NOMO-1 treated with DMSO at 0.1 percent for 48 hours (cell line): ENCODE measurements at regions not wholly inside any gene's neighbourhood (a gene's known extent, or its start where the extent isn't known, plus 50 kb on each side); places are given as distances from the start of the nearest gene placed in this dataset.

Source experiments
- DNase-seq: peaks from one replicate; lab custom pipeline; 2025; ENCODE audit not compliant: unreplicated experiment; lab: John Stamatoyannopoulos, UW

DNA sequence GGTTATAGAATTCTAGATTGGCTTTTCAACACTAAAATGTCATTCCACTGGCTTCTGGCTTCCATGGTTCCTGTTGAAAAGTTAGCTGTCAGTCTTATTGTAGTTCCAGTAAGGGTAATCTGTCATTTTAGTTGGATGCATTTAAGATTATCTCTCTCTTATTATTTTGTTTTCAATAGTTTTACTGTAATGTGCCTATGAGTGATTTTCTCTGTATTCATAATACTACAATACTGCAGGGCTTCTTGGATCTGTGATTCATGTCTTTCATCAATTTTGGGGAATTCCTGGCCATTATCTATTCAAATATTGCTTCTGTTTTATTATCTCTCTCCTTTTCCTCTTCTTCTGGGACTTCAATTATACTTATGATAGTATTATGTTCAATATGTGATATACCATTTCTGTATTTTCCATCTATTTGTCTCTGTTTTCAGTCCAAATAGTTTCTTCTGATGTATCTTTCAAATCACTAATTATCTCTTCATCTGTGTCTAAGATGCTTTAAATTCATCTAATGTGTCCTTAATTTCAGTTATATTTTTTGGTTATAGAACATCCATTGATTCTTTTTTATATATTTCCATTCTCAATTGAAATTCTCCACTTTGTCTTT lies 101.5 kb downstream of the KCTD15 start:
- no peak for DNase-seq

DNA sequence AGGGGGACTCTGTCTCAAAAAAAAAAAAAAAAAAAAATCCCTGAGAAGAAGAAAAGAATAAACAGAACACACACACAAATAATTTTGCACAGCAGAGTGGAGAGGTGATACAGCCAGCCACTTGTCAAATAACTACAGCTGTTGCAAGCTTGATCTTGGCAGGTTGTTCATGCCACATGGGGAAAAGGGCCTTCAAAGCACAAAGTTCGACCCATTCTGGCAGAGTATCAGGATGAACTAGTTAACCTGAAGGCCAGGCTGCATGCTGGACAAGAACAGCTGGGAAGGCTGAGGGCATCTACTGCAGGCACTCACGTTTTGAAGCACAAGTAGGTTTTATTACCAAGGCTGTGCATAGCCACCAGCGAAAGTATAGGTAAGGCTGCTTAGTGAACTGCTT lies 104.1 kb downstream of the KCTD15 start:
- DNase-seq, result no peak

DNA sequence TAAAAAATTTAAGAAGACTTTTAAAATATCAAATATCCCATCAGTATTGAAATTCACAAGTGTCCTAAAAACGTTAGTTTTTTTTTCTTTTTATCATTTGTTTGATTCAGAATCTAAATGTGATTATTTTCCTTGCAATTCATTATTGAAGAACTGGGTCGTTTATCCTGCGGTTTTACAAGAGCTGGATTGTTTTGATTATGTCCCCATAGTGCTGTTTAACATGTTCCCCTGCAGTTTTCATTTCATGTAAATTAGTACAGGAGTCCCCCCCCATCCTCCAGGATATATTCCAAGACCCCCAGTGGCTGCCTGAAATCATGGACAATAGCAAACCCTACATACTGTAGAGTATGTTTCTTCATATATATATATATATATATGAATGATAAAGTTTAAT lies 105.7 kb downstream of the KCTD15 start:
- DNase-seq, result no peak

DNA sequence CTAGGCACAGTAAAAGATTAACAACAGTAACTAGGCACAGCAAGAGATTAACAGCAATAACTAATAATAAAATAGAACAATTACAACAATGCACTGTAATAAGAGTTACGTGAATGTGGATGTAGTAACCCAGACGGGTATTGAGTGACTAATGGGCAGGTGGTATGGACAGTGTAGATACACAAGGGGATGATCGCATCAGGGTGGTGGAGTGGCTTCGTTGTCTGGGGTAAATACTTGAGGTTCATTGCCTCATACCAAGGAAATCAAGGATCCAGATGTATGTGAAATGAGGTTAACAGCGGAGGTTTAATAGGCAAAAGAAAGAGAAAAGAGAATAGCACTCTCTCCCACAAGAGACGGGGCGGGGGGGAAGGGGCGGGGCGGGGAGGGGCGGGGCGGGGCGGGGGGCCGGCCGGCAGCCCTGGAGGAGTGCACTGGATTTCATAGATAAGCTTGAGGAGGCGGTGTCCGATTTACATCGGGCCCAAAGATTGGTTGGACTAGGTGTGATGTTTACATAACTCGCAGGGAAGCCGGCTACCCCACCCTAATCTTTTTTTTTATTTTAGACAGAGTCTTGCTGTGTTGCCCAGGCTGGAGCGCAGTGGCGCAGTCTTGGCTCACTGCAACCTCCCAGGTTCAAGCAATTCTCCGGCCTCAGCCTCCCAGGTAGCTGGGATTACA lies 106.3 kb downstream of the KCTD15 start:
- DNase-seq, result no peak

DNA sequence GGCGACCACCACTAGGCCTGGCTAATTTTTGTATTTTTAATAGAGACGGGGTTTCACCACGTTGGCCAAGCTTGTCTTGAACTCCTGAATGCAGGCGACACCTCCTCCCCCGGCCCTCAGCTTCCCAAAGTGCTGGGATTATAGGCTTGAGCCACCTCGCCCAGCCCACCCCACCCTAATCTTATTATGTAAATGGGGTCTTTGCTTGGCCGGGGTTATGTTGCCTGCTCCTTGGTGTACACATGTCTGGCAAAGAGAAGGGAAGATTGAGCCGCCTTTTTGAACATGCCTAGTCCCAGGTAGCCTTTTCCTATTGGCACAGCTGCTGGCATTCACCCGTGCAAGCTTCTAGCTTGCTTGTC lies 106.8 kb downstream of the KCTD15 start:
- no peak for DNase-seq

DNA sequence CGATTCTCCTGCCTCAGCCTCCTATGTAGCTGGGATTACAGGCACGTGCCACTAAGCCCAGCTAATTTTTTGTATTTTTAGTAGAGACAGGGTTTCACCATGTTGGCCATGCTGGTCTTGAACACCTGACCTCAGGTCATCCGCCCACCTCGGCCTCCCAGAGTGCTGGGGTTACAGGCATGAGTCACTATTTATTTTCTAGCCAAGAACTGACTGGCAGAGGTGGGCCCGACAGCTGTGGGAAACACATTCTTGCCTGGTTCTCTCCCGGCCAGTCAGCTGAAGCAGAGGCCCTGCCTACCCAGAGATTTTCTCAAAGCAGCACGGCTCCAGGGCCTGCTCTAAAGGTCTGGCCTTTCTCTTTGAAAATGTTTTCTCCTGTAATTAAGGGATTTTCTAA lies 108.0 kb downstream of the KCTD15 start:
- no peak for DNase-seq

DNA sequence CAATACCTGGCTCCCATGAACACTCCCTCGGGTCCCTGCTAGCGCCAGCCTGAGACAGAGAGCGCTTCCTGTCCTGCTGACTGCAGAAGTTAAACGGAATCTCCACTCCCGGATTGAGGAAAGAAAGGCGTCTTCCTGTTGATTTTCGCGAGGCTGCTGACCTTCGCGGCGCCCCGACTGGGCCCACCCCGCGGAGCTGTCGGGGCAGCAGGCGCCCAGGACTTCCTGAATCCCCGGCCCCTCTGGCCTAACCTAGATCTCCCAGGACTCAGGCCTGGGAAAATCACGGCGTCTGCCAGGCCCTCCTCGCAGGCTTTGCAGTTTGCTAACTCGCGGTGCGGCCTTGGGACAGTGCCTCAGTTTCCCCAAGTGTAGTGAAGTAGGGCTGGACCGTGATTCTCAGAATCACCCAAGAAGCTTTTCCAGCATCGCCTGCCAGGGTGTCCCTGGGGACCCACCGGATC lies 108.8 kb downstream of the KCTD15 start:
- DNase-seq, result no peak

DNA sequence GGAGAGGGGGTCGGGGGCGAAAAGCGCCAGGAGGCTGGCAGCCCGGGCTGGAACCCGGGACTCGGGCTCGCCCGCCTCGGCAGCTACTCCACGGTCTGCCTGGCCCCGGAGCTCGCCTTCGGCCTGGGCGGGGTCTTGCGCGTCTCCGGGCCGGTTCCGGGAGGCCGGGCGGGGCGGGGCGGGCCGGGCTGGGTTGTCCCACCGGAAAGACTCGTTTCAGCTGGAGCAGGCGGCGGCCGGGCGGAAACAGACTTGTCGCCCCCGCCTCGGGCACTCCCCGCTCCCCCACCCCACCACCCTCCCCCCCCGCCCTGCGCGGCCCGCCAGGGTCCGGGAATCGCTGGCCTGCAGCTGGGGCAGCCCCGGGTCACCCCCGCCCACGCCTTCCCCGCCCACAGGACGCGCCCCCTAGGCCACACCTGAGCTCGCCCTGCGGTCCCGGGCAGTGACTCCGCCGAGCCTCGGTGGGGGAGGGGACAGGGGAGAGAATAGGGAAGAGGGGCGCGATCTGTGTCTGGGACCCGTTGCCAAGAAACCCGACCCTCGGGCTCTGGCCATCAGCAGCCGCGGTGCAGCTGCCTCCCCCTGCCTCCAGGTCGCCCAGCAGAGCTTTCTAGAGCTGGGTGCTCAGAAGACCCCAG lies 109.4 kb downstream of the KCTD15 start:
- DNase-seq, result no peak

DNA sequence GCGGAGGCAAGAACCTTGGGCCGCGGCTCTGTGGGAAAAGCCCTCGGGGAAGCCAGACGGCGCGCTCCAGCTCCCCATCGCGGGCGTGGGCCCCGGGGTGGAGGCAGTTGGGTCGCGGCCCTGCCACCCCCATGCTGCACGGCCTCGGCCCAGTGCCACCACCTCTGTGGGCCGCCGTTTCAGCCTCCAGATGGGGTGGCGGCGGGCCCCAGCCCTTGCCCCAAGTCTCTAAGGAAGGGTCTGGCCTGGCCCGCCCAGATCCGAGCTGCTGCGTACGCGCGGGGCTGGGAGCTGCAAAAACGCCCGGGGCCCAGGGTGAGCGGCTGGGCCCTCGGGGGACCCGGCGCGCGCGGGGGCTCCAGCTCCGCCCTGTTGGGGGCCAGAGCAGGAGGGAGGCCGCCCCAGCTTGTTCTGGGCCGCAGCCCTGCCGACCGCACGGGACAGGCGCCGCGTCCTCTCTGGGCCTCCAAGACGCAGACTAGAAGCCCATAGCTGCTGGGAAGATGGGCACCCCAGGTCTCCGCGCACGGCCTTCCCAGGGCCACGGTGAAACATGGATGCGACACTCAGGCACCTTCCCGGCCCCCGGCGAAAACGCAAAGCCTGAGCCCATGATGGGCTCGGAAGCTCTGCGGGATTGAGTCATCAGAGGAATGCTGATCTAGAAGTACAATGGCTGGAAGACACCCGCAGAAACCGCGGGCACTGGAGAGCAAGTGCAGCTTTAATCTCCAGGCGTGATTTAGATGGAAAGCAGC lies 110.1 kb downstream of the KCTD15 start:
- DNase-seq, result no peak

DNA sequence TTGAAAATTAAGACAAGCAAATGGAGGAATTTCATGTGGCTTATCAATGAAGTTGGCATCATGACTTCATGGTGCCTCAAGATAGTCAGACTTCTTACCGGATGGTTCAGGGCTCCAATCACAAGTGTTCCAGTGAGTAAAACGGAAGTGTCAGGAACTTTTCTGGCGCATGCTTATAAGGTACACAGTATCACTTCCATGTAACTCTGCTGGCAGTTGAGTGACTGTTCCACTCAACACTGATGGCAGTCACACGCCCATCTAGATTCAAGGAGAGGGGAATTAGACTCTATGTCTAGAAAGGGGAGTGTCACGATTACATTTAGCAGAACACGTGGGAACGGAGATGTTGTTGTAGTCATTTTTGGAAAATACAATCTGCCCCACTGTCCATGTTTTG lies 114.3 kb downstream of the KCTD15 start:
- no peak for DNase-seq

DNA sequence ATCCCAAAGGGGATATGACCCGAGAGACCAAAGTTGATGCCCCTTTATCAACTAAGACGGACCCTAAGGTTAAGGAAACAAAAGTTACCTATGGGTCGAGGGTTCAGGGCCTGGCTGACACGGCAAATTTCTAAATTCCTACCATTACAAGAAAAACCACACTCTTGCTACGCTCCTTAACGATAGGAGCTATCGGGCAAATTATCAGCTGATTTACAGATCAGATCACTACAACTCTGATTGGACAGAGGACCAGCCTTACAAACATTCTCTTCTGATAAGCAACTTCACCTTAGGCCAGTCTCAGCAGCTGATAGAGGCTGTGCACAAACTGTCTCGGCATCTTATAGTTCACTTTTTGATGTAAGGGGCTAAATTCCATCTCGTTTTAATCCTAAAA lies 117.9 kb downstream of the KCTD15 start:
- DNase-seq, result no peak

DNA sequence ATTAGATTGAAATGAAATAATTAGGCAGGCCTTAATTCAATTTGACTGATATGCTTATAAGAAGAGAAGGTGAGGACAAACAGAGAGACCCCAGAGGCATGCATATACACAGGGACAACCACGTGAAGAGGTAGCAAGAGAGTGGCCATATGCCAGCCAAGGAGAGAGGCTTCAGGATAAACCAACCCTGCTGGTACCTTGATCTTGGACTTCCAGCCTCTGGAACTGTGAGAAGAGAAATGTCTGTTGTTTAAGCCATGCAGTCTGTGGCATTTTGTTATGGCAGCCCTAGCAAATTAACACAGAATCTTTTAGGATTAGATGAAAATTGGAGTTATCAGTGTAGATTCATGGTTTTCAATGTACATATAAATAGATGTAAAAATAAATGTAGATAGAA lies 120.1 kb downstream of the KCTD15 start:
- DNase-seq, result no peak

DNA sequence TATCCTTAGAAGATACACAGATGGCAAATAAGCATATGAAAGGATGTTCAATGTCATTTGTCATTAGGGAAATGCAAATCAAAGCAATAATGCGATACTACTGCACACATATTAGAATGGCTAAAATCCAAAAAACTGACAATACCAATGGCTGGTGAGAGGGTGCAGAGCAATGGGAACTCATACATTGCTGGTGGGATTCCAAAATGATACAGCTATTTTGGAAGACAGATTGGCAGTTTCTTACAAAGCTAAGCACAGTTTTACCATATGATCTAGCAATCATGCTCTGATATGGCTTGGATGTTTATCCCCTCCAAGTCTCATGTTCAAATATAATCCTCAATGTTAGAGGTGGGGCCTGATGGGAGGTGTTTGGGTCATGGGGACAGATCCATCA lies 122.6 kb downstream of the KCTD15 start:
- no peak for DNase-seq

DNA sequence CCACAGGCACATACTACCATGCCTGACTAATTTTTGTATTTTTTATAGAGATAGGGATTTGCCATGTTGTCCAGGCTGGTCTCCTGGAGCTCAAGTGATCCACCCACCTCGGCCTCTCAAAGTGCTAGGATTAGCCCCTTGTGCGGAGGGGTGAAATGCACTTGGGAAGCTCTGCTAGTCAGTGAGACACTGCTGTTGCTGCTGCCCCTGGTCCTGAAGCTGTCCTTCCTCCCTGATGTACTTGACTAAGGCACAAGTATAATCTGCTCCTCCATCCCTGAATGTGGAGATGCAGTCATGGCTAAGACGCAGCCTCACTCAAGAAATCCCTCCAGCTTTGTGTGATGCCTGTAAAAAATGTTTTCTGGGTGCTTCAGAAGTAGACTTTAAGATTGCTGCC lies 124.5 kb downstream of the KCTD15 start:
- no peak for DNase-seq

DNA sequence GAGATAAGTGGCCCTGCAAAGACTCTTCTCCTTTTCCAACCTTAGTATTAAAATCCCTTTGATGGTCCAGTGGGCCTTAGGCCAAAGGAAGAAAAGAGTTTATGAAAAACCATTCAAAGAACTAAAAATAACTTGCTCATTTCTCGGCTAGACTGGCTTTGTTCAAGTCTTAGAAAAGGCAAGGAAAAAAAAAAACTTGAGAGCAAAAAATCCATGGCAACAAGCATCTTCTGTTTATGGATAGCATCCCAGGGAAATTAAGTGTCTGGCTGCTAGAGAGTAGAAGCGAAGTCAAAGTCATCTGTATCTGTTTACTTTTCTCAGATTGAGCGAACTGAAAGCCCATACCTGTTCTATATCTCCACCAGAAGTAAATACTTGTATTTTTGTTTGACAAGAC lies 129.6 kb downstream of the KCTD15 start:
- no peak for DNase-seq

DNA sequence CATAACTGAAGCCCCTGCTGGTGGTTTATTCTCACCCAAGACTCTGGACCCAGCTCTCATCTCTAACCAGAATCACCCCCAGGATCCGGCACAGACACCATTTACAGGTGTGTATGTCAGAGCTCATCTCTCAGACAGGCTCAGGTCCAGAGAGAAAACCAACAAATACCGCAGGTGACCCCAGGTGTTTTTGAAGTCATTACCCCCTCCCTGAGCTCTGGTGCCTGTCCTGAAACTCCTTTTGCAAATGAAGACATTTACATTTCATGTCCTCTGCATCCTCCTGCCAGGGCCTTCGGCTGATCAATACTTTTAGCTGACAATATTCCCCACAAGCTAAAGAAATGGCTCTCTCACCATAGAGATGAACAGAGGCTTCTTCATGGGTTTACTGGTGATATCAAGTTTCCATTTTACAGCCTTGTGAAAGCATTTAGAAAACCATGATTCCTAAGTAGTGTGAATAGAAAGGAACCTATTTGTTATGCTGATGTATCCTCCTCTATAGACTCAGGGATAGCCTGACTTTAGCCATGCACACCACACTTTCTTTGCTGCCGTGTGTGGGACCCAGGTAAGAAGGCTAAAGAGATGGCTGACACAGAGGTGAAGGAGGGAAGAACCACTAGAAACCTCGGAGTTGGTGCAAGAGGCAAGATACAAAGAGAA lies 131.3 kb downstream of the KCTD15 start:
- DNase-seq, result no peak

DNA sequence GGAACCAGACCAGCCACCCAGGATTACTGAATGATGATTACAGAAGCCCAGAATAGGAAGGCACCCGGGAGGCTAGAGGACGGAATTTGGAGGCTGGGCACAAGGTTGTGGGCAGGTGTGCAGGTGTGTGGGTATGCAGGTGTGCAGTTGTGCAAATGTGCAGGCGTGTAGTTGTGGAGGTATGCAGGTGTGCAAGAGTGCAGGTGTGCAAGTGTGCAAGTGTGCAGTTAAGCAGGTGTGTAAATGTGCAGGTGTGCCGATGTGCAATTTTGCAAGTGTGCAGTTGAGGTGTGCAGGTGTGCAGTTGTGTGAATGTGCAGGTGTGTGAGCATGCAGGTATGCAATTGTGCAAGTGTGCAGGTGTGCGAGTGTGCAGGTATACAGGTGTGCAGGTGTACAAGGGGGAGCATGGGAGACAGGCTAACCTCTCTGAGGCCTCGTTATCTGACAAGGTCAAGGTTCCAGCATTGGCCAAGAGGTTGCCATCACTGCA lies 131.8 kb downstream of the KCTD15 start:
- no peak for DNase-seq

DNA sequence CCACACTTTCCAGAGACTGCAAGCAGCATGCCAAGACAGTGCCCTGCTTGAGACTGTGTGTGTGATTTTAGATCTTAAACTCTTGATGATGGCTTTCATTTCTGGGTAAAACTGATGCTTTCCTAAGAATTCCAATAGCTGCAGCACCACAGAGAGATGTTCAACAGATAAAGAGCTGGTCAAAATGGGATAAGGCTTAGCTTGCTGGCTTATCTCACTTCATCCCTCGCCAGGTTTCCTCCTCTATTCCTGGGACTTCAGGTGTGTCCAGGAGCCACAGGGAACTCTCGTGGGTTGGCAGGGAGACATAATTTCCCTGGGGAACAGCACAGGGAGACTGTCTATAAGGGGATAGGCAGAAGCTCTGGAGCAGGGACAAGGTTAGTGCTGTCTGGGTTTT lies 137.3 kb downstream of the KCTD15 start:
- DNase-seq, result no peak

DNA sequence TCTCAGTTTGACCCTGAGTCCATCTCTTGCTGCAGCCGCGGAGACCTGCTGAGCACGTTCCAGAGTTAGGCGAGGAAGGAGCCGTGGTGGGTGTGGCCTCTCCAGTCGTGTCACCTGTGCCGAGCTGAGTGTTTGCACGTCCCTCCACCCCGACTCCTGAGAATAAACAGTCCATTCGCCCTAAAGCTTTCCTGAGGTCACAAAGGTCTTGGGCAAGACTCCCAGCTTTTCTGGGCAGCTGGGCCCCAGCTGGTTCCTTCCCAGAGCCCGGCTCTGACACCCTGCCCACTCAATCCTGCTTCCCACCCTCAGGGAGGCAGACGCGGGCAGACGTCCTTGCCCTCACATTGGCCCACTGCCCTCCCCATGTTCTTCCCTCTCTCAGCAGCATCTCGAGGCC lies 142.2 kb downstream of the KCTD15 start:
- DNase-seq, result no peak

DNA sequence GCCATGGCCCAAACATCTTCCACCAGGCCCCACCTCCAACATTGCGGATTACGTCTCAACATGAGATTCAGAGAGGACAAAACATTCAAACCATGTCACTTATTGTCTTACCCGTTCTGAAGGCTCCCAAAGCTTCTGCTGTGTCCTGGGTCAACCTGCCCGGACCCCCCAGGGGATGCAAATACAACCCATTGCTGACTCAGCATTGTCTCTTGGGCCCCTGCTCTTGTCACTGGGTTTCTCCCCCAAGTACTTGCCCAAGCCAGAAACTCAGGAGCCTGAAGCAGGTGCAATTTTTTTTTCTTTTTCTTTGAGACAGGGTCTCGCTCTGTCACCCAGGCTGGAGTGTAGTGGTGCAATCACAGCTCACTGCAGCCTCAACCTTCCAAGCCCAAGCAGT lies 144.5 kb downstream of the KCTD15 start:
- no peak for DNase-seq
